ENCODE measurements at regions not wholly inside any gene's neighbourhood (a gene's known extent, or its start where the extent isn't known, plus 50 kb on each side); places are given as distances from the start of the nearest gene placed in this dataset.

GRCh38 chr3:66706890-66707289, 206.1 kb upstream of the LRIG1 start:
- no peak for TF ChIP-seq RBBP5 (IDR thresholded peaks at IDR 0.05; ENCODE audit: borderline replicate concordance, low read depth, low read length)
- TF ChIP-seq EP300 (IDR thresholded peaks at IDR 0.05; ENCODE audit: borderline replicate concordance in 1 of 2, low read depth in 2 of 2, low read length in 2 of 2): no peak
- Histone ChIP-seq H4K91ac (replicated peaks; ENCODE audit: insufficient read length, low read length) (no peak overlapping the region), H4K5ac (ENCODE audit: insufficient read length, low read depth, low read length) (no peak overlapping the region), H3K23ac (ENCODE audit: insufficient read length) (no peak overlapping the region), H2BK5ac (ENCODE audit: low read depth, low read length) (no peak overlapping the region), H2AFZ (ENCODE audit: low read length) (no peak overlapping the region), H3K56ac (replicated peaks; ENCODE audit: insufficient read length, low read depth, low read length) (no peak overlapping the region), H3K9me3 (ENCODE audit: insufficient read depth in 2 of 2, low read depth in 1 of 2, low read length in 1 of 2) (no peaks in the 10 kb centered on the region), H3K23me2 (ENCODE audit: low read depth, low read length) (no peaks in the 10 kb centered on the region), H3K27me3 (replicated peaks in 1 of 4; ENCODE audit: control insufficient read depth in 3 of 4, extremely low read depth in 1 of 4, insufficient read depth in 3 of 4, low read length in 3 of 4) (no peaks in the 10 kb centered on the region), H3K27ac (ENCODE audit: low read depth, low read length) (no peak overlapping the region), H3K4me3 (ENCODE audit: extremely low read depth in 1 of 4, insufficient read depth in 2 of 4, low read depth in 3 of 4, low read length in 4 of 4) (no peak overlapping the region), H3K4me2 (ENCODE audit: insufficient read depth in 1 of 2, low read depth in 2 of 2, low read length in 2 of 2) (no peak overlapping the region), H3K4ac (replicated peaks; ENCODE audit: insufficient read length, low read depth, low read length) (no peak overlapping the region), H3K14ac (ENCODE audit: insufficient read length) (no peak overlapping the region), H3K79me2 (ENCODE audit: control insufficient read depth in 1 of 2, insufficient read depth in 2 of 2, low read length in 2 of 2) (no peaks in the 10 kb centered on the region), H2BK15ac (ENCODE audit: low read length) (no peak overlapping the region), H2BK20ac (ENCODE audit: low read length) (no peak overlapping the region), H3K4me1 (replicated peaks in 1 of 4; ENCODE audit: control insufficient read depth in 3 of 4, insufficient read depth in 4 of 4, low read length in 3 of 4) (peaks cover 0 to 1% (median 0%) of the 10 kb centered on the region in 4 experiments; a peak in 1 of 7 replicates), H2BK120ac (replicated peaks; ENCODE audit: low read depth, low read length) (no peak overlapping the region), H3K36me3 (ENCODE audit: control insufficient read depth in 2 of 4, insufficient read depth in 4 of 4, low read length in 3 of 4) (no peaks in the 10 kb centered on the region), H3K9ac (replicated peaks in 1 of 4; ENCODE audit: extremely low read depth in 1 of 4, low read depth in 3 of 4, low read length in 3 of 4) (no peak overlapping the region), H3K18ac (ENCODE audit: extremely low read depth, low read length) (no peak overlapping the region), H2AK5ac (ENCODE audit: low read depth, low read length) (no peak overlapping the region), H2BK12ac (ENCODE audit: low read depth, low read length) (no peak overlapping the region), H4K8ac (ENCODE audit: extremely low read depth, insufficient read depth, low read length) (no peak overlapping the region), H4K20me1 (replicated peaks in 1 of 2; ENCODE audit: control insufficient read depth in 1 of 2, insufficient read depth in 2 of 2, low read length in 2 of 2) (no peaks in the 10 kb centered on the region), H3K79me1 (ENCODE audit: low read depth, low read length) (no peaks in the 10 kb centered on the region)
- ChIA-PET POLR2A (ENCODE audit: partially characterized antibody) (no interaction called here), CTCF (ENCODE audit: partially characterized antibody) (interaction anchor here (0.9 to 1.1 kb wide), 2 partner anchors 299 to 329 kb away, joined by 3 to 6 read pairs; no protein-coding TSS in a partner anchor)
- DNase-seq (ENCODE audit: low read depth in 1 of 2, low spot score in 2 of 2): no peak
- WGBS, 2 experiments (ENCODE audit: extremely low coverage in 1 of 2, insufficient coverage in 1 of 2, insufficient read length in 1 of 2, insufficient replicate concordance in 2 of 2, low coverage in 1 of 2, low lambda C conversion rate in 2 of 2, missing lambda C conversion rate in 1 of 2): 90% methylated on average over 3 of the region's 3 CpGs; no CpG with 5 or more reads in 1 of the 2 experiments
- FAIRE-seq: no peak

Data from H1 (cell line).